ENCODE measurements at regions not wholly inside any gene's neighbourhood (a gene's known extent, or its start where the extent isn't known, plus 50 kb on each side); places are given as distances from the start of the nearest gene placed in this dataset.

GRCh38 chr10:118892255-118892654 is 137.3 kb upstream of the NANOS1 start:
- TF ChIP-seq ZNF114 (tag by site-specific recombination; IDR thresholded peaks at IDR 0.05) (no peak), CTCF (tag by site-specific recombination; IDR thresholded peaks at IDR 0.05) (no peak)
